Ureter (tissue), 1 donor: ENCODE measurements at regions not wholly inside any gene's neighbourhood (a gene's known extent, or its start where the extent isn't known, plus 50 kb on each side); places are given as distances from the start of the nearest gene placed in this dataset.

ENCODE experiments used
- DNase-seq: peaks from one replicate; pipeline ENCODE4 v3.0.0-alpha.2; 2020; ENCODE audit warnings: low spot score
- donor health status: DM: yes; HTN: yes; CAD: no.

DNA sequence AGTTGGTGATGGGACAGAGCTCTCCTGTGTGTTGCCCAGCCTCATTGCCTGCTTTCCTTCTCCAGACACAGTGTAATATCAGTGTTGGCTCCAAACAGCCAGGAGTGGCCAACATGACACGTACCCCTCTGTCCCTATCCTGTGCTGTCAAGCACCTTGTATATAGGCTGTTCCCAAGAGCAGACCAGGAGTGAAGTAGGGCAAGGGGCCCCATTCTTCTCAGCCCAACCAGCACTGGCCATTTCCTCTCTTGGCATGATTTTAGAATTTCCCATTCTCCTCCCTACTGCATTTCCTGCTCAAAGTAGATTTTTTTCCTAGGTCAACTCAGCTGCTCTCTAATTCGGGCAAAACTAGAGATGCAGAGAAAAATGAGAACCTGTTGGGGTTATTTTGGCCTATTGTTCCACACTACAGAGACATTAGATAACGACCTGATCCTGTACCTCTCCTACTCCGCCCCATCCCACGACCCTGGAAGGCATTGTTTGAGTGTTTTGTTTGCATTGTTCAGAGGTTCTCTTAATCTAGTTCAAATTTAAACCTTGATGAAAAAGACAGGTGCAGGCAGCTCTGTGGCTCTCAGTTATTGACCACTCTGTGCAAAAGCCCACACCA is 95.6 kb downstream of the RASSF10 start:
- DNase-seq, result no peak

GRCh38 chr11:13105237-13105844 is 96.2 kb downstream of the RASSF10 start:
- no peak for DNase-seq

DNA sequence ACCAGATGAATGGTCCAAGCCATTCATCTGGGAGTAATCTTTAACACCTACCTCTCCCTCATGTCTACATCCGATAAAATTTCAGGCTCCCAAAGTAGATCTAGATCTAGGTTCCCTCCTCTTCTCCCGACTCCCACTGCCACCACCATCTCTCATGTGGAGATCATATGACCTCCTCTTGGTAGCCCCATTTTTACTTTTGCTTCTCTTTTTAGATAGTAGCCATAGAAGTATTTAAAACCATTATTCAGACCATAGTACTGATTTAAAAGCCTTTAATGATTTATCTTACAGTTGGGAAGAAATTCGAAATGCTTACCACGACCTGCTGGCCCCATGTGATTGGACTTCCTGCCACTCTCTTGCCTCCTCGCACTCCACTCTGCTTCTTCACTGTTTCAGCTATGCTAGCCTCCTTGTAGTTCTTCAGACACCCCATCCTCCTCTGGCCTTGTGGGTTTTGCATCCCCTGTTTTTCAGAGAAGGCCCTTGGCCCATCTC is 98.5 kb downstream of the RASSF10 start:
- DNase-seq, result no peak

DNA sequence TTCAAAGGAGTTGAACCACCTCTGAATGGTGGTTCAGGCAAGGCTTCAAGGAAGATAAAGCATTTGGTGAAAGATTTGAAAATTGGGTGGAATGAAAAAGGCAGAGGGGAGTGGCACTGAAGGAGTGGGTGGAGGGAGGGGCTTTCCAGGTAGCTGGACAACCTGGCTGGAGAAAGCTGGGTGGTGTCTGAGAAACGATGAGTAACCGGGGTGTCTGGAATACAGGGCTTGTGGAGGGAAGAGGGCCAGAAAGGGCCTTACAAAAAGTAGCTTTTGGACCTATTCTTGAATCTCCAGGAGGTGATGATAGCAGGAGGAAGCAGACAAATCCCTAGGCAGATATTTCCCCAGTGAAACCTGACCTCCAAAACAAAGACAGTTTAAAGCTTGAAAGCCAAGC is 99.3 kb downstream of the RASSF10 start:
- no peak for DNase-seq

GRCh38 chr11:13109616-13110015 is 100.5 kb downstream of the RASSF10 start:
- DNase-seq, result no peak

DNA sequence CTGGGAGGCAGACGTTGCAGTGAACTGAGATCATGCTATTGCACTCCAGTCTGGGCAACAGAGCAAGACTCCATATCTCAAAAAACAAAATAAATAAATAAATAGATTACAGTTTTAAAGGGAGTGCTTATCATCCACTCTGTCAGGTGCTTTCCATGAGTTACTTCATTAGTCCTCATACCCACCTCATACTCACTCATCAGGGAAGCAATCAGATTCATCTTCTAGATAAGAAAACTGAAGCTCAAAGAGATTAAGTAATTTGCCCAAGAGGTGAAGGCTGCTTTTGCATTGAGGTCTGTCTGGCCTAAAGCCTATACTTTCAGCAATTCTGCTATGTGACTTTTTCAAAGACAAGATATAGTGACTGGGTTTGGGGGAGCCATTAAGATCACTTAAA is 101.0 kb downstream of the RASSF10 start:
- DNase-seq, result no peak

DNA sequence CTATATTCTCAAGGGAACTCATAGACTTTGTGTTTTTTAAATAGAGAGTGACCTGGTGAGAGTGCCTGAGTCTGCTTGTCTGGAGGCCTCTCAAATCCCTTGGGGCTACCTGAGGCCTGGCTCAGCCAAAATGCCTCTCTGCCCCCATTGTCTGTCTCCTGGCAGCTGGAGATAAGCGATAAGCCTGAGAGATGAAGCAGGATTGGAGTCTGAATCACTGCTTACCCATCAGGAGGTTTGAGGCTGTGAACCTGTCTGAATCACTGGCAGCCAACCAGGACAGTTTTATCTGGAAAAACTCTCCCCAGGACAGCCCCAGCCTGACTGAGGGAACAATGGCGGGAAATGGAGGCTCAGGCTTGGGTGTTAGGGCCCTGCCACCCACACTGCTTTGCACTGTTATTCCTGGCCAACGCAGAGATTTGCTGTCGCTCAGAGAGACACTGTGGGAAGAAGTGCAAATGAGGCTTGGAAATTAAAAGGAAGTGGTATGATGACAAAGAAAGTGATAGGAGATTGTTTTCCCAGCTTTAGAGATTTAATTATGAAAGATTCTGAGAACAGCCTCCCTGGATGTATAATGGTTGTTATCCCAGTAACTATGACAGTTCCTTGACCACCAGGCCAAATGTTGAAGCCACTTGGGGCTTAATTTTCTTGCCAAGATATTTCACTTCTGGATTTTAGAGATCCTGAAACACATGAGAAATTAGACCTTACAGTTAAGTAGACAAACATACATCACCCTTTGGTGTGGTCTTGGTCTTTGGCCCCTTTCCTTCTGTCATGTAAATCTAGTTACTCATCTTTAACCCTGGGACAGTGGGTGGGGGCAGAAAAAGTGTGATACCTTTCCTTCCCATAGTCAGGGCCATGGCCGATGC is 102.1 kb downstream of the RASSF10 start:
- no peak for DNase-seq

GRCh38 chr11:13111813-13112130 is 102.7 kb downstream of the RASSF10 start:
- no peak for DNase-seq

- DNase-seq, result no peak
Observed at GRCh38 chr11:13114566-13115379, 105.7 kb downstream of the RASSF10 start.

GRCh38 chr11:13115380-13115675 is 106.2 kb downstream of the RASSF10 start:
- no peak for DNase-seq

GRCh38 chr11:13116491-13116890 is 107.4 kb downstream of the RASSF10 start:
- DNase-seq, result no peak

DNA sequence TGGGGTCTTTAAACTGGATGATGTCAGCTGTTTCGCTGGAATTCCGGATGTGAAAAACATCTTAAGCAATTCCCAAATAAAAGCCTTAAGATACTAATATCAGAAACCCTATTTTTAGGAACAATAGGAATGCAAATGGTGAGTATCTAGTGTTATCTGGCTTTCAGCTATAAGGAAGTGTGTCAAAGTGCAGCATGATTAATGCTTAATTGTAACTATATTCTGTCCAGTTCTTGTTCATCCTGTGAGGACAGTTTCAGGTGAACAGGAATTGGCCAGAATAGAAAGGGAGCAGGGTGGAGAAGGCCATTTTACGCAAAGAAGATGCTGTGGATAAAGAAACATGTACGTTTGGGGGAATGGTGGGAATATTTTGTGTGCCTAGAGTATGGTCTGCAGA is 108.2 kb downstream of the RASSF10 start:
- DNase-seq, result no peak

DNA sequence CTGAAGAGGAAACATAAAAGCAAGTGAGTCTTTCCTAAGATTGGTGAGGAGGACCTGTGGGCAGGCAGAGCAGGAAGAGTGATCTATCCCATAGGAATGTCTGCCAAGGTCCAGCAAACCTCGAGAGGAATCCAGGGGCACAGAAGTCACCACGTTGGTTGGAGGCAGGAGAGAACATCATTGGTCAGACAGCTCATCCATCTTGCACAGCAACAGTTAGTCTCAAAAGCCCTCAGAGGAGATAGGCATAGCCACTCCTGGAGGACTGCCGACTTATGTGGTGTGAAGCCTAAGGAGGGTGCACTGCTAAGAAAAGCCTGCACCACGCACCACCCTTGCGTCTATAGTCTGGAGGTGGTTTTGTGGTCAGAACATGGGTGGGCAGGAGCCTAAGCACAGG is 109.1 kb downstream of the RASSF10 start:
- DNase-seq, result no peak

GRCh38 chr11:13118650-13119049 is 109.5 kb downstream of the RASSF10 start:
- DNase-seq, result no peak

DNA sequence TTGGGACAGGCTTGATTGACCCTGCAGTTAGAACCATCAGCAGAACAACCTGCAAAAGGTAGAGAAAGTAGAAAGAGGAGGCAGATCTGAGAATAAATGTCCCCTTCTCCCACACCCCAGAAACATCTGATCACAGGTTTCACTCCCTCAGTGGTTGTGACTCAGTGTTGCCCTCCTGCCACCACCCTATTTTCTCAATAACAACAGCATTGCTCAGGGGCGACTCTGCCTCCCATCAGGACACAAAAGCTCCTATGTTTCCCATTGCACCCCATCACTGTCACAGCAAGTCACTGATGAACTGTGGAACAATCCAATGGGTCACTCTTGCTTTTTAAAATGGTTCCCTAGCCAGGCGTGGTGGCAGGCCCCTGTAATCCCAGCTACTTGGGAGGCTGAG is 110.2 kb downstream of the RASSF10 start:
- no peak for DNase-seq

GRCh38 chr11:13119941-13120520 is 110.9 kb downstream of the RASSF10 start:
- DNase-seq, result no peak

- no peak for DNase-seq
Observed at GRCh38 chr11:13120691-13121090, 111.6 kb downstream of the RASSF10 start.

DNA sequence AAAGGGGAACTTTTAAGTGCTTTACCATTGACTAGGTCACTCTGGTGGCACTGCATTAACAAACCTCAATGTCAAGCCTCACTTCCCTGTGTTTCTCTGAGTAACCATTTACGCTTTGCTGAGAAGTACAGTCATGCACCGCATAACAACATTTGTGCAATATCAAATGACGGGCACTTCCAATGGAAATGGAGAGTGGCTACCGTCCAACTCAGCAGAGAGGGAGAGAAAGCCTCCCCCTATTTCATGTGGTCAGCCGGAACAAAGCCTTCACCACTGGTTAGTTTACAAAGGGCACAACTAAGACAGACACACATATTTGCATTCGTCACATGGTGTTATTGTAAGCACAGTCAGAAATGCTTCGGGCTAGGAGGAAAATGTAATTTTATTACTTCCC is 117.3 kb downstream of the RASSF10 start:
- DNase-seq, result no peak

DNA sequence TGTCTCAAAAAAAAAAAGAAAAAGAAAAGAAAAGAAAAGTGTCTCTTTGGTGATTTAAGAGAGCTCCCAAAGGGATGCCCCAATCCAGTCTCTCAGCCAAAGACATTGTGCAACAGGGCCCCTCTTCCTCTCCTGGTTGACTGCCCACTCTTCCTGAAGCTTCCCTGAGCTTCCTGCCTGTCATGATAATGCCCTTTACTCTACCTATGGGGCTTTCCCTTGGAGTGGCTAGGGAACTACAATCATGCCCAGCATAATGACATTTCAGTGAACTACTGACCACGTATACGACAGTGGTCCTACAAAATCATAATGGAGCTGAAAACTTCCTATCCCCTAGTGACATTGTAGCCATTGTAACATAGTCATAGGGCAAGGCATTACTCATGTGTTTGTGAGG is 118.0 kb downstream of the RASSF10 start:
- DNase-seq, result no peak

DNA sequence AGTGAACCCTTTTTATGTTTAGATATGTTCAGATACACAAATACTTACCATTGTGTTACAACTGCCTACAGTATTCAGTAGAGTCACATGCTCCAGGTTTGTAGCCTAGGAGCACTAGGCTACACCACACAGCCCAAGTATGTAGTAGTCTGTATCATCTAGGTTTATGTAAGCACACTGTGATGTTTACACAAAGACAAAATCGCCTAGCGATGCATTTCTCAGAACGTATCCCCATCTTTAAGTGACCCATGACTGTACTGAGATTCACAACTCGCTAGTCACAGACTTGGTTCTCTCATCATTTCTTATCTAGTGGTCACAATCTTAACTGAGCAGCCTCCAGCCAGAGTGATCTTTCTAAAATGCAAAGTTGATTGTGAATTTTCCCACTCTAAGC is 119.2 kb downstream of the RASSF10 start:
- DNase-seq, result no peak

DNA sequence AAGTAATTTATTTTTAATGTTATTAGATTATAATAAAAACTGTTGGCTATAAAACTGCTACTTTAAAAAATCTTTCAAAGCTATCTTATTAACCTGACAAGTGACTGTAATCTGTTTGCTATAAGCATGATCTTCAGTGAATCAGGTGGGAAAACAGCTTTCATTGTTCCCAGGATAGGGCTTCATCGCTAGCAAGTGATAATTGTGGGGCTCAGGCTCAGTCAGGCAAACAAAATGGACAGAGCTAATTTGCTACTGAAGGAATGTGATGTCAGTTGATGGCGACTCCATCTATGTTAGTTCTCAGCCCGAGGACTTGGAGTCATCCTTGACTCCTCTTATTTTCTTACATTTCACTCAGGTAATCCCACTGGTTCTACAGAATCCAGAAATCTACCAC is 125.0 kb downstream of the RASSF10 start:
- no peak for DNase-seq

DNA sequence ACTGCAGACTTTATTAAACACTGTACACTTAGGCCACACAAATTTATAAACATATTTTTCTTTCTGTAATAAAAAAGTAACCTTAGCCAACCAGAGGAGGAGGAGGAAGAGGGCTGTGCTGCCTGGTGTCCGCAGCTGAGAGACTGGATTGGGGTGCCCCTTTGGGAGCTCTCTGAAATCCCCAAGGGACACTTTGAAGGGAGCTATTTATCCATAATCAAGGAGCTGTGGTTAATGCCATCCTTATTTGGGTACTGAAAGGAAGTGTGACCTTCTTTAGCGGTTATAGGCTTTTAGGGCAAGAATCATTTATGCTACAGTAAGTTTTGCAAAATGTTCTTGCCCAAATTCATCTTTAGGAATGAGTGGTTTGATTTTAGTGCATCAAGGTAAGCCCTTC is 125.8 kb downstream of the RASSF10 start:
- no peak for DNase-seq
